HG03135 (cell line): ENCODE measurements at regions not wholly inside any gene's neighbourhood (a gene's known extent, or its start where the extent isn't known, plus 50 kb on each side); places are given as distances from the start of the nearest gene placed in this dataset.

Experiments used
- ATAC-seq: cut with Tn5 transposase; IDR thresholded peaks from one replicate; pipeline ENCODE4 v1.9.1; 2021; ENCODE audit warnings: mild to moderate bottlenecking, moderate library complexity; ENCODE audit not compliant: unreplicated experiment

DNA sequence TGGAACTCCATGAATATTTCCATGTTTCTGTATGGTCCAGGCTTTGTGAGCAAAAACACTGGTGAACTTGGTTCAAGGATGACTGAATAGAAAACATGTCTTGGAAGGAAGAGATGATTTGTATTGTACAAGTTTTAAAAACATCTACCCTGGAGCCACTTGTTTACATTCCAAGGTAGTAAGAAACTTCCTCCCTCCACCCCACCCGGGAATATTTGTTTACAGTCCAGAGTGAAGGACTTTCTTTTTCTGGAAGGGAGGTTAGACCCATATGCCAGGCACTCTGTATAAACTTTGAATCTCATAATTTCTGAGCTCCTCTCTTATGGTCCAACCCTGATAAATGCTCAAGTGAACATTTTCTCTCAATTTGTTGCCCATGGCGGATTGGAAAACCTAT lies 323.3 kb upstream of the LYPLAL1 start:
- no peak for ATAC-seq

DNA sequence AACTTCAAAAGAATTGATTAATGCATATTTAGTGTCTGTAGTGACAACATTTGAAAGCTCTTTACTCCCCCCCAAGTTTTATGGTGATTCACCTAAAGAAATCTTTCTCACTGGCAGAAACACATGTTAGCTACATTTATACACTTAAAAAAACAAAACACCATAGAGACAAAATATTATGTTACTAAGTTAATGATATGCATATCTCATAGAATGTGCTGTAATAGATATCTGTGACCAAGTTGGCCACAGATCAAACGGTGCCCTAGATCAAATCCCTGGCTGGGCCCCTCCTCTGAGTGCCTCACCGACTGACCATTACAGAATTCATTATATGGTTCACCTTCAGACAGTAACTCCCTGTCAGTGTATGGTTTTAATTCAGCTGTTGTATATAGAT lies 322.1 kb upstream of the LYPLAL1 start:
- no peak for ATAC-seq

DNA sequence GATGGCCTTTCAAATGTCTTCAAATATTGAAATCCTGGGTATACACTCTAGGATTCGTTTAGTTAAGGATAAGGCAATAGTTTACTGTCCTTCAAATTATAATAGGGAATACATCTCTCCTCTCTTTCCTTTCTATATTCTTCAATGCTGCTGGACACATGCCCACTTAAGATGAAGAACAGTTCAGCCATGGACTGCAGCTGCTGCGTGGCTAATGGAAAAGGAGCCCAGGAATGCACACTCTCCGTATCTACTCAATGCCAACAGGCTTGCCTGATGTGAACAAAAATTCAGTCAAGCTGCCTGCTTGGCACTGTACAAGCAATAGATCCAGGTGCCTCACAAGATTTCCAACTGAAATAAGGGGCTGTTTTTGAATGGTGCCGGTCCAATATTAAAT lies 321.2 kb upstream of the LYPLAL1 start:
- ATAC-seq, result no peak

DNA sequence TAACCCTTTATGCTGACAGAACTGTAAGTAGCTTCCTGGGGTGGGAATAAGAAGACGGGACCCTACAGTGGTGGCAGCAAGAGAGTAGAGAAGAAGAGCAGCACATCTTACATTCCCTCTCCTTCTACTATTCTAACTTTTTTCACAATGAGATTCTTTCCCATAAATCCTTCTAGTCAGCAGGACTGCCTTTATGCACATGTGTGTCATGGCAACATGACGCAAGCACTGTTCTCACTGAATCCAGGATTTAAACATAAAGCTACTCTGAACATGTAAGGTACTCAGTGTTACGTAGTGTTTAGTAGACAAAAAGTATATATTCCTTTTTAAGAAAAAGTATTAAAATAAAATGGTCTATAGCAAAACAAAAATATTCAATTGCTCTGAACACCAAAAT lies 309.7 kb upstream of the LYPLAL1 start:
- no peak for ATAC-seq

DNA sequence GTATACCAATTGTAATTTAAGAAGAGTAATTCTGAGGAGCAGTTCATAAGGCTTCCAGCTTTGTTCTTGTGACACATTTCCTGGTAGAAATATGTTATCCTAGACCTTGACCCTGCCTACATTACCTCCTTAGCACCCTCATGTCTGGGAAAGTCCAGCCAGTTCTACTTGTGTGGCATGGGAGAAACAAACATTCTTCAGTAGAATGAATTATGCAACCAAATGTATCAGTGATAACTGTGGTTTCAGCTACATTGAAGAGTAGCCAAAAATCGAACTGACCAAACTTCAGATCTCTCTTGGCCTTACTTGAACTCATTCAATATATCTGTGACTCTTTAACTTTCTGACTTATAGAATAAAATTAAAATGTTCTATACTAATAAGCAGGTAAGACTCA lies 308.1 kb upstream of the LYPLAL1 start:
- no peak for ATAC-seq

DNA sequence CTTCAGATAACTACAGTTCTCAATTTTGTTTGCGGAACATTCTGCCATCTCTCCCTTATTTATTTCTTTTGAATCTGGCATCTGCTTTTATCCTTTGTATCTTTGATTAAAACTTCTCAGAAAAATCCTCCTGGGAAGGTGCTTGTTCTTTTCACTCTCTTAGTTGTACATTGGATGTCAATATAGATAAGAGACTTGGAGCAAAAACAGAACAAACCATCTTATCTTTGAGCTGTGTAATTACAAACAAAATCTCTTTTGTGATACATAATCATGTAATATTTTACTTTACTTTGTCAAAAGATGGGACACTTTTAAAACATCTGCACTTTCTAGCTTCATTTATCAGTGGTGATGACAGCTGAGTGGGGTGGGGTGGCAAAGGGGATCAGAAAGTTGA lies 307.2 kb upstream of the LYPLAL1 start:
- no peak for ATAC-seq

DNA sequence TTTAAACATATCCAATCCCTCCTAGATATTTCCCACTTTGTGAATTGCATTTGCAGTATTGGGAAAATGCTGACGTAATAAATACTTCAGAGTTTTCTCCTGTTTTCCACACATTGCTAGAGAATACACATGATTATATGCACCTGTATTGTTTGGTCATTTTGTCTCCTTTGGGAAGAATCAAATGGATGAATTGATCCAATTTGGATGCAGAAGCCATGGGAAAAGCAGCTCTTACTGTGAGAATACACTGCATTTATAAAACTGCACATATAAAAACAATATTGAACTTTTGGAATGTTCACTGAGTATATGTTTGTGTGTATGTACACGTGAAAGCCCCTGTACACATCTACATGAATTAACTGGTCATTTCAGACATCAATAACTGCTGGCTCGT lies 306.6 kb upstream of the LYPLAL1 start:
- ATAC-seq, result no peak

DNA sequence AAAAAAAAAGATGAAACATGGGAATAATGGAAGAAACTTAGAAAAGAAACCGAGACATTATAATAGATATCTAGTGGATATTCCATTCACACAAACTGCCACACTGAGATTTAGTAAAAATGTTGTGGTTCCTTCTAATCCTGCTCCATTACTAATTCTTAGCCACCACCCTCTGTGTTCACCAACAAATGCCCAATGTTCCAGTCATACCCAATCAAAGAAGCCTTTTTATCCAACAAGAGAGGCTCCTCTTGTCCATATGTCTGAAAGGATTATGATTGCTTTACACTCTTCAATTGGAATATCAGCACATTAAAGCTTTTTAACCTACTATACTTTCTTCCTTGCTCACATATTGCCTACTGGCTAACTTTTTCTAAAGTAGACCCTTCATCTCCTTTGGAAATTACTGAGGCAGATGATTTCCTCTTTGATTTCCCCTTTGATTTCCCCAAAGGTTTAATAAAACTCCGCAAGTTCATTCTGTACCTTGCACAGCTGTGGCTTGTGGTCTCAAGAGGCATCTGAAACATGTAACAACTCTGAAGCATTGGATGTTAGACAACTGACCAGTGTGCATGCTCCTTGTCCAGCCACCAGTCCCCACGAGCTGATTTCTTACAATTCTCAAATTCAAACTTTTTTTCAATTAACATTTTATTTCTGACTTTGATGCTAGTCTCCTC lies 305.6 kb upstream of the LYPLAL1 start:
- no peak for ATAC-seq

DNA sequence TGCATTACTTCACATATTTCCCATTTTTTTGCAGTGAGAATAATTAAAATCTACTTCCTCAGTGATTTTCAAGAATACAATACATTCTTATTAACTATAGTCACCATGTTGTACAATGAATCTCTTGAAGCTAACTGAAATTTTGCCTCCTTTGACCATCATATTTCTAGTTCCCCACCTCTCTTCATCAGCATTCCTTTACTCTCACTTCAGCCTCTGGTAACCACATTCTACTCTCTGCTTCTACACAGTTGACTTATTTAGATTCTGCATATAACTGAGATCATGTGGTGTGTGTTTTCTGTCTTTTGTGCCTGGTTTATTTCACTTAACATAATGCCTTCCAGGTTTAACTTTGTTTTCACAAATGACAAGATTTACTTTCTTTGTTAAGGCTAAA lies 304.4 kb upstream of the LYPLAL1 start:
- no peak for ATAC-seq

DNA sequence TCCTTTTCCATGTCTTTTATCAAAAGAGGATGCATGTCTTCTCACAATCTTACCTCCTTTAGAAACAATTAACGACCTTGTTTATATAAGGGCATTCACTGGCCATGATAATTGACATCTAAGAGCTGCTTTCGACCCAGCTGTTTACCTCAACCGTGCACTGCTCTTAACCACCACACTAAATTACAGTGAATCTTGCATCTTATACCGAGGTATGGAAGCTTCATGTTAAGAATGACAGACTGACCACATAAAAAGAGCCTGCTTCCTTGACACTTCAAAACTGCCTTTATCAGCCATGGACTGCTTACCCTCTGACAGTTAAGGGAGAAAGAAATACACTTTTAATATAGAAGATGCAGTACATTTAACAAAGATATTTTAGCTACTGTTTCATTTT lies 301.7 kb upstream of the LYPLAL1 start:
- no peak for ATAC-seq

DNA sequence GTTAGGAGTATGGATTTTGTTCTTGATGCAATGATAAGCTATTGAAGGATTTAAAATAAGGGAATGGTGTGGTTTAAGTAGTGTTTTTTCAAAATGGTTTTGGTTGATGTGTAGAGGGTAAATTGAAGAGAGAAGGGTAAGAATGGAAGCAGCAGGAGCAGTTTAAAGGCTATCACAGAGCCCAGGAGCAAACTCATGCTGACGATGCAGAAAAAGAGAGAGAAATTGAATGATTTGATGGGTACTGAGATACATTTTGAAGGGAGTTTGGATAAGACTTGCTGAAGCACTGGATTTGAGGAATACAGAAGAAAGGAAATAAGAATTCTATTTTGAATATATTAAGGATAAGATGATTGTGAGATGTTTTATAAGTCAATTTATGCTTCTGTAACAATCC lies 300.8 kb upstream of the LYPLAL1 start:
- no peak for ATAC-seq

DNA sequence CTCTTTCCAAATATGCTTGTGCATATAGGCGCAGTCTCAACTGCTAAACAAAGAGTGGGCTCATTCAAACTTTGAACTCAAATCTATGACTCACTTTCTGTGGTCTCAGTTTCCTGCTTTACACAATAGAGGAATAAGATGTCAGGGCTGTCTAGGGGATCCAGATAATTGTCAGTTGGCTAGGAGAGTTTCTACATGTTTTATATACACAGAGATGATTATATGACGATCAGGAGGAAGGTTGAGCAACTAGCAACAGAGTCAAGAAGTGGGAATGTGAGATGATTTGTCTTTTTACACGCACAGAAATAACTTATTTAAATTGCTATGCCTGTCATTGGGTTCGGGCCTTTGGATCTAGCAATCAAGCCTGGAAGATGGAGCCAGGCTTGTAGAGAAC lies 299.4 kb upstream of the LYPLAL1 start:
- no peak for ATAC-seq

DNA sequence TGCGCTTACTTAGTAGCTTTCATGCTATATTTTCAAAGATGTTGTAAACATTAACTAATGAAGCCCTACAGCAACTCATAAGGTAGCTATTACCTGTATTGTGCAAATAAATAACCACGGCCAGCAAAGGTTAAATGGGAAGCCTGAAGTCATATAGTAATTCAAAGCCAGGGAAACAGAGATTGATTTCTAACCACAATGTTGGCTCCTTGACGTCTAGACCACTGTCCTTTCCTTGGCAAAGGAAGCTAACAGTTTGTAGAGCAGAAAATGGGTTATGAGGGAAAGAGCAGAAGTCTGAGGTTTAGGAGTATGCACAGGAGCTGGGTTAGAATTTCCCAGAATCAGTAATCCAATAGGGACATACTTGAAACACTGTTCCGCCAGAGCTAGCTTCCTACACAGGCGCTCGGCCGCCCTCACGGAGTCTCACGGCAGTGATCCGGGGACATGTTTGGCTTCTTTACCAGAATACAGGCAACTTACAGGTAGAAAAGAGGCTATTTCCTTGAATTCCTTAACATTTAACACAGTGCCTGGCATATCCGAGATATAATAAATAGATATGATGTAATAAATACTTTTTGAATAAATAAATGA lies 298.8 kb upstream of the LYPLAL1 start:
- ATAC-seq, result no peak

DNA sequence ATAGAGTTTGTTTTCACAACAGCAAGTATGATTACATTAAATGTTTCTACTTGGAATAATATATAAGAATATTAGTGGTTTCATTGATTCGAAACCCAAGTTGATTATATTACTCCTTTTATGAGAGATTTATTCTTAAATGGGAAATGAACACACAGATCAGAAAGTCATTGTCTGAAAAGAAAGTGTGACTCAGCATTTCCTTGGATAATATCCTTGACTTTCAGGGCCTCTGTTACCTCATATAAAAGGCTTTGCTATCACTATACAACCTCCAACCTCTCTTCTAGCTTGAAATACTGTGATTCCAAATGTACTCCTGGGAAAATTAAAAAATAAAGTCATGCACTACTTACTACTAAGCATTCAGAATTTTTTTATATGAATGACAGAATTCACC lies 295.3 kb upstream of the LYPLAL1 start:
- ATAC-seq, result no peak

DNA sequence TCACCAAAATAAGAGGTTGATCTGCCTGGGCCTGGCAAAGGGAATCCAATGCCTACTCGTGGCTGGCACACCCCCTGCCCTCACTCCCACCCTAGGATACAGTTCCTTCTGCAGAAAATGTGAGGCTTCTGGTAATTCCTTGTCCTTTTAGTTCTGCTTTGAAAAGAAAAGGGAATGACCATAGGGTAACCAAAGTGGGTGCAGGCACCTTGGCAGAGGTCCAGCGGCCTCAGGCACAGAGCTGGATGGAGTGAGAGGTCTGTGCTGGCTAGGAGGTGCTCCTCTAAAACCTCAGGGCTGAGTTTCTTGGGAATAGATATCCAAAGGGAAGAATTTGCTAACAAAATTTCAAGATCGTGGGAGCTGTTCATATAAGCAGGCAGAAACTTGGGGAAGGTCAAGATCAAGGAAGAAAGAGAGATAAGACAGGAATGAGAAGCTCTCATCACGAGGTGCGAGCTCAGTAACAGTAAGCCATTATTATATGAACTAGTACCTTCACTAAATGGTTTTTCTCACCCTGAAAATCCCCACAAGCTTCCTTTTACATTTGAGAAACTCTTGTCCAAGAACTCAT lies 293.1 kb upstream of the LYPLAL1 start:
- ATAC-seq, result no peak

DNA sequence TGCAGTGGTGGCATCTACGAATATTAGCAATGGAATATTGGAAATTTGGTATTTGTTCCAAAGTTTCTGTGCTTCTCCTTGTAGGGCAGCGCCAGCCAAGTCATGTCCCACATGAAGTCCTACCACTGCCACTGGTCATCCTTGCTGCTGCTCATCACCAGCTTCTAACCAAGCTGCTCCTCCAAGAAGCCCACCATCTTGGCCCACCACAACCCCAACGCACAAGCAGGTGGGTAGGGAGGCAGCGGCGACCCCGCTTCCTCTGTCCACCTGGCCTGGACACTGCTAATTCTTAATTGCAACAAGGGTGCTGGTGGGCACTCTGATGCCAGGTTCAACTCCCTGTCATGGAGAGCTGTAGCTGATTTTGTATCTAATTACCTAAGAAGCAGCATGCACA lies 291.2 kb upstream of the LYPLAL1 start:
- no peak for ATAC-seq

DNA sequence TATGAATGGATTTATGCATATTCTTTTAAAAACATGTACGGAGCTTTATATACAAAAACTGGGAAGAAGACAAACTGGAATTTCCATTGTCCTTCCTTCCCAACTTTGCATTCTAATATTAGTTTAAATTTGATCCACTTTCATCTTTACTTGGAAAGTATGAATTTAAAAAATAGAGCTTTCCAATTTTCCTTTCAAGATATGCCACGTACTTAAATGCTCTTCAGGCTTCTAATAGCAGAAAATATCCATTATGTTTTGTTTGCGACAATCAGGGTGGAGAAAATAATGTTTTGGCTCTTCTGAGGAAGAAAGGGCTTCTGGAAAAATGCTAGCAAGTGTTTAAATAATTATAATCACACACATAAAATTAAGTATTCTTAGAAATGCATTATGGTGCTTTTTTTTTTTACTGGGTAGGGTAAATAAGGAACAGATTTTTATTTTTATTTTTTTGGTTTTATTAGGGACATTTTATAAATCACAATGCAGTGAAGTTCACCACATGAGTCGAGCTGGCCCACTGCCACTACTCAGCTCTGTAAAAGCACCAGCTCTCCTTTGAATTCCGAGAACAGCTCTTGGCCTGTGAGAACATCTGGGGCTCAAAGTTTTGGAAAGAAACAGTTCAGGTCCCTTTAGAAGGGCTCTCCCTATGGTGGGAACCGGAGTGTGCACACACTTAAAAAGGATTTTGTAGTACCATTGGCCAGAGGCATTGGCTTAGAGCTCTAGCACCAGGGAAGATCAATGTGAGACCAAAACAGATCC lies 287.4 kb upstream of the LYPLAL1 start:
- ATAC-seq, result no peak

DNA sequence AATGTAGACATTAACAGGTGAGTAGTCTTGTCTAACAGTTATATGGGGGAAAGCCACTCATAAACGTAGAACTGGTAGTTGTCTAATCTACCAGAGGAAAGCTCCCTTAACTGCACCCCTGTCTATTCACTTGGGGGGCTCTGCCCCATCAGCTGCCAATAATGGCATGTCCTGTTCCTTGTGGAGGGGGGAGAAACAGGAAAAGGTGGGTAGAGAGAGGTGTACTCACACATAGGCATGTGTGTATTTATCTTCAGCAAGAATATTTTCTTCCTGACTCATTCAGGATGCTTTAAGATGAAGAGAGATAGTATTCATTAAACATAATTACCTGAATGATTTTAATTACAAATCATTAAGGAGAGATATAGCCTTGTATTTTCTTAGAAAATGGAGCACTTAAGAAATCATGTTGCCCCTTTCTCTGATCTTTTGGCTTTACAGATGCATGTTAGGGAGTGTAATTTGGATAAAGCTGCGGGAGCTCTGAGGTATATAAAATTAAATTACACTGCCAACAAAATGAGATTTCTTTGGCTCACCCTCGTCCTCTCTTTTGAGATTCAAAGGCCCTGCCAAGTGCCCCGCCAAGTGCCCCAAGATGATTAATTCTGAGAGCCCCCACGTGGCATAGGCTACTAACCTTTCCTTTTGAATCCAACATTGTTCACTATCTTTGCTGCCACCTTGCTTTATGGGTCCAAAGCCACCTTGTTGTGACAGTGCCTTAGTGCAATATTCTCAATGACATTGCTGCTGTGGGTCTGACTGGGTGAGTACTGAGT lies 286.3 kb upstream of the LYPLAL1 start:
- ATAC-seq, result no peak

DNA sequence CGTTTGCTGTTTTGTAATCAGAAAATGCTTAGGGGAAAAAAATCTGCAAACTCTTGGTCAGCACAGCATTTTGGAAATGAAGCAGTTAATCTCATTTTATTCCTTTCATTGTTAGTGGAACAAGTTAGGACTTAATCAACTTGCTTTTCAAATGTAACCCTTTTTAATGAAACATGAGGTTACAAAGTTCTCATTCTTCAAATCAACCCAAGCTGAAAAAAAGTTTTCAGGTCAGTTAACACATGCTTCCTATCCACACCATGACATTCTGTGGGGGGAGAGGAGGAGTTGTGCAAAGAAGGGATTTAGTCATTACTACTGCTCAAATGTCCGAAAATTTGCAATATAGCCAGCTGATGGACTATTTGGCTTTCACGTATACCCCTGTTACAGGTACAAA lies 283.2 kb upstream of the LYPLAL1 start:
- no peak for ATAC-seq

DNA sequence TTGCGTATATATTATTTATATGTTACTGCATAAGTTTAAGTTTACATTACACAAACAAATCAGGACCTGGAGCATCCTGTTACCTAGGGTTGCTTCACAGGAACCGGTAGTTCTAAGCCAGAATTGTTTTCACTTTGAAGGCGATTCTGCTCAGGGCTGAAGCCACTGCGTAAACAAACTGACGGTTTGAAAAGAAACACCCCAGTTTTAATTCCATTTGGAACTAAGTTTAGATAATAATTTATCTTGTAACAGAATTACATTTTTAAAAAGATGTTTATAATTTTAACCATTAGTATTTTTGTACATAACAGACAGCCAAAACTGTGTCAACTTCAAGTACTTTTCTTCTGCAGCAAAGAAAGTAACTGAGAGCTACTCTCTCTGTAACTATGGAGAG lies 282.1 kb upstream of the LYPLAL1 start:
- no peak for ATAC-seq

DNA sequence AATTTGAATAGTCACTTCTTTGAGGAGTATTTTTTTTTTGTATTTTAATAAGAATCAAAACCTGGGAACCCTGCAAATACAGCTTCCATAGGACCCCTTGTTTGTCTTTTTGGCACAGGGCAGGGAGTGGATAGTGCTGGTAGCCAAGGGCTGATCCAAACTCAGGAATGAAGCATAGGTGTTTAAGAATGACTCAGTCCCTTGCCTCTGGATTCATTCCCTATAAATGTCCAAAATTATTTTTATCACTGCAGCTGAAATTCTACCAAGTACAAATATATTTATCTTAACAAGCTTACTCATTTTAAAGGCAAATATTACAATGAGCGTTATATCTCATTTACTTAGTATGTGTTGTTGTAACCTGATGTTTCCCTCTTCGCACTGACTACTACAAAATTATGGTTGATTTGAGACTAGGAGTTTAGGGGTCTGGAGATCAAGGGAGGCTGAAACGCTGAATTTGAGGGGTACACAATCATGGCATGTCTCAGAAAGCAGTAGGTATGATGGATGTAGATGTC lies 278.6 kb upstream of the LYPLAL1 start:
- no peak for ATAC-seq
